HL-60 (cell line): ENCODE measurements at regions not wholly inside any gene's neighbourhood (a gene's known extent, or its start where the extent isn't known, plus 50 kb on each side); places are given as distances from the start of the nearest gene placed in this dataset.

ENCODE experiments used
- CTCF ChIP-seq: IDR thresholded peaks from one replicate; pipeline ENCODE4 v1.5.1; 2011; ENCODE audit warnings: low read length, control low read depth, inconsistent platforms; ENCODE audit not compliant: insufficient read depth
- GABPA ChIP-seq: IDR thresholded peaks from 2 replicates; pipeline ENCODE4 v1.6.1; 2012; ENCODE audit warnings: low read depth
- POLR2AphosphoS5 ChIP-seq: IDR thresholded peaks from 2 replicates; pipeline ENCODE4 v1.6.1; 2012; ENCODE audit warnings: low read depth

GRCh38 chr14:94934276-94934810 is 164.4 kb upstream of the GSC start:
- TF ChIP-seq CTCF: no peak
- TF ChIP-seq GABPA: no peak
- no peak for TF ChIP-seq POLR2AphosphoS5
